Ishikawa (cell line): ENCODE measurements at regions not wholly inside any gene's neighbourhood (a gene's known extent, or its start where the extent isn't known, plus 50 kb on each side); places are given as distances from the start of the nearest gene placed in this dataset.

Experiments
- CEBPB ChIP-seq: IDR thresholded peaks from 2 replicates; pipeline ENCODE4 v1.6.1; 2012
- CREB1 ChIP-seq: IDR thresholded peaks from 2 replicates; pipeline ENCODE4 v1.6.1; 2012; ENCODE audit warnings: low read depth
- EGR1 ChIP-seq: IDR thresholded peaks from 2 replicates; pipeline ENCODE4 v1.6.1; 2012
- EP300 ChIP-seq: IDR thresholded peaks from 2 replicates; pipeline ENCODE4 v1.6.1; 2012; ENCODE audit warnings: borderline replicate concordance
- FOXM1 ChIP-seq: IDR thresholded peaks from 2 replicates; pipeline ENCODE4 v1.6.1; 2012; ENCODE audit warnings: low read depth, borderline replicate concordance
- NFIC ChIP-seq: IDR thresholded peaks from 2 replicates; pipeline ENCODE4 v1.6.1; 2012
- RAD21 ChIP-seq: IDR thresholded peaks from 2 replicates; pipeline ENCODE4 v1.6.1; 2012; ENCODE audit warnings: low read depth
- TAF1 ChIP-seq: IDR thresholded peaks from 2 replicates; pipeline ENCODE4 v1.6.1; 2012; ENCODE audit warnings: low read depth, mild to moderate bottlenecking
- TCF12 ChIP-seq: IDR thresholded peaks from 2 replicates; pipeline ENCODE4 v1.6.1; 2012; ENCODE audit warnings: low read depth
- TEAD4 ChIP-seq: IDR thresholded peaks from 2 replicates; pipeline ENCODE4 v1.6.1; 2012
- YY1 ChIP-seq: IDR thresholded peaks from 2 replicates; pipeline ENCODE4 v1.6.1; 2012; ENCODE audit warnings: low read depth
- ZBTB7A ChIP-seq: IDR thresholded peaks from 2 replicates; pipeline ENCODE4 v1.6.1; 2012; ENCODE audit warnings: low read depth
- TF ChIP-seq, protein P1 (sequence below): IDR thresholded peaks from 2 replicates; pipeline ENCODE4 v1.6.1; 2012
- TF ChIP-seq, protein P2 (sequence below): IDR thresholded peaks from 2 replicates; pipeline ENCODE4 v1.6.1; 2012
- TF ChIP-seq, protein P3 (sequence below): IDR thresholded peaks from 2 replicates; pipeline ENCODE4 v1.6.1; 2012; ENCODE audit warnings: low read depth, mild to moderate bottlenecking

DNA sequence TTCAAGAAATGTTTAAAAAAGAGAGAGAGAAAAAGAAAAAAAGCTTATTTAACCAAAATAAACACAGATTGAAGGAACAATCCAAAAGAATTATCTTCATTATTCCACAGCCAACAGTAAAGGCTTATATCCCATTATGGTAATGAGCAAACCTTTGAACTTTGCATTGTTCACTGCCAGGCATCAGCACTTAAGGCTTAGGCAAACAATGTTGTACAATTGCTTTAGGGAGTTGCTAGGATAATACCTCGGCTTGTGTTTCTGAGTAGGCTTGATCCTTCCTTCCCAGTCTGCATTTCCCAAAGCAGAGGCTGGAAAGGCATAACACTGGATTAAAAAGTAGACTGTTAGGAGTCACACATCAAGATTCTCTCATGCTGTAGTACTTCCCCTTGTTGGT is 352.7 kb upstream of the IGFBP7 start:
- TF ChIP-seq YY1 (no peak), TAF1 (no peak), CEBPB (no peak), FOXM1 (no peak), TCF12 (no peak), RAD21 (no peak), EP300 (no peak), NFIC (no peak), EGR1 (no peak), CREB1 (no peak), TEAD4 (no peak), ZBTB7A (no peak)
- TF ChIP-seq, protein P1, sequence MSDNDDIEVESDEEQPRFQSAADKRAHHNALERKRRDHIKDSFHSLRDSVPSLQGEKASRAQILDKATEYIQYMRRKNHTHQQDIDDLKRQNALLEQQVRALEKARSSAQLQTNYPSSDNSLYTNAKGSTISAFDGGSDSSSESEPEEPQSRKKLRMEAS, result no peak
- TF ChIP-seq, protein P2, sequence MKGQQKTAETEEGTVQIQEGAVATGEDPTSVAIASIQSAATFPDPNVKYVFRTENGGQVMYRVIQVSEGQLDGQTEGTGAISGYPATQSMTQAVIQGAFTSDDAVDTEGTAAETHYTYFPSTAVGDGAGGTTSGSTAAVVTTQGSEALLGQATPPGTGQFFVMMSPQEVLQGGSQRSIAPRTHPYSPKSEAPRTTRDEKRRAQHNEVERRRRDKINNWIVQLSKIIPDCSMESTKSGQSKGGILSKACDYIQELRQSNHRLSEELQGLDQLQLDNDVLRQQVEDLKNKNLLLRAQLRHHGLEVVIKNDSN, result no peak
- TF ChIP-seq, protein P3, sequence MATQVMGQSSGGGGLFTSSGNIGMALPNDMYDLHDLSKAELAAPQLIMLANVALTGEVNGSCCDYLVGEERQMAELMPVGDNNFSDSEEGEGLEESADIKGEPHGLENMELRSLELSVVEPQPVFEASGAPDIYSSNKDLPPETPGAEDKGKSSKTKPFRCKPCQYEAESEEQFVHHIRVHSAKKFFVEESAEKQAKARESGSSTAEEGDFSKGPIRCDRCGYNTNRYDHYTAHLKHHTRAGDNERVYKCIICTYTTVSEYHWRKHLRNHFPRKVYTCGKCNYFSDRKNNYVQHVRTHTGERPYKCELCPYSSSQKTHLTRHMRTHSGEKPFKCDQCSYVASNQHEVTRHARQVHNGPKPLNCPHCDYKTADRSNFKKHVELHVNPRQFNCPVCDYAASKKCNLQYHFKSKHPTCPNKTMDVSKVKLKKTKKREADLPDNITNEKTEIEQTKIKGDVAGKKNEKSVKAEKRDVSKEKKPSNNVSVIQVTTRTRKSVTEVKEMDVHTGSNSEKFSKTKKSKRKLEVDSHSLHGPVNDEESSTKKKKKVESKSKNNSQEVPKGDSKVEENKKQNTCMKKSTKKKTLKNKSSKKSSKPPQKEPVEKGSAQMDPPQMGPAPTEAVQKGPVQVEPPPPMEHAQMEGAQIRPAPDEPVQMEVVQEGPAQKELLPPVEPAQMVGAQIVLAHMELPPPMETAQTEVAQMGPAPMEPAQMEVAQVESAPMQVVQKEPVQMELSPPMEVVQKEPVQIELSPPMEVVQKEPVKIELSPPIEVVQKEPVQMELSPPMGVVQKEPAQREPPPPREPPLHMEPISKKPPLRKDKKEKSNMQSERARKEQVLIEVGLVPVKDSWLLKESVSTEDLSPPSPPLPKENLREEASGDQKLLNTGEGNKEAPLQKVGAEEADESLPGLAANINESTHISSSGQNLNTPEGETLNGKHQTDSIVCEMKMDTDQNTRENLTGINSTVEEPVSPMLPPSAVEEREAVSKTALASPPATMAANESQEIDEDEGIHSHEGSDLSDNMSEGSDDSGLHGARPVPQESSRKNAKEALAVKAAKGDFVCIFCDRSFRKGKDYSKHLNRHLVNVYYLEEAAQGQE, result no peak

DNA sequence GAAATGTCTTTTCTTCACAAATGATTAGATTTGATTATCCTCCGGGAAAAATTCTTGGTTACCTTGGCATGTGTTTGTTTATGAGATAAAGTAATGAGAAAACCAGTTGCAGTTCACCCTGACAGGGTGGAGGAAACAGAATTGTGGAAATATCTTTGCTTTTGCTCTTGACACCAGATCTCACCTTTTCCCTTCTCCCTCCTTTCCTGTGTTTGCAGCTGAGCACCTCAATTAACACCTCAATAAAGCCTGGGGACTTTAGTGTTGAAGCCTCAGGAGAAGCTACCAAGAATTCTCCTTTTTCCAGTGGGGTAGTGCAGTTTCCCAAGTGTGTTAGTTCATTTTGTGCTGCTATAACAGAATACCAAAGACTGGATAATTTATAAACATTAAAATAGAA is 350.8 kb upstream of the IGFBP7 start:
- TF ChIP-seq RAD21 (no peak), NFIC (no peak), TAF1 (no peak), TCF12 (no peak), CEBPB (no peak), EGR1 (no peak), EP300 (no peak), FOXM1 (no peak), YY1 (no peak), ZBTB7A (no peak), TEAD4 (no peak), CREB1 (no peak)
- TF ChIP-seq, protein P1, result no peak
- TF ChIP-seq, protein P2, result no peak
- TF ChIP-seq, protein P3, result no peak

DNA sequence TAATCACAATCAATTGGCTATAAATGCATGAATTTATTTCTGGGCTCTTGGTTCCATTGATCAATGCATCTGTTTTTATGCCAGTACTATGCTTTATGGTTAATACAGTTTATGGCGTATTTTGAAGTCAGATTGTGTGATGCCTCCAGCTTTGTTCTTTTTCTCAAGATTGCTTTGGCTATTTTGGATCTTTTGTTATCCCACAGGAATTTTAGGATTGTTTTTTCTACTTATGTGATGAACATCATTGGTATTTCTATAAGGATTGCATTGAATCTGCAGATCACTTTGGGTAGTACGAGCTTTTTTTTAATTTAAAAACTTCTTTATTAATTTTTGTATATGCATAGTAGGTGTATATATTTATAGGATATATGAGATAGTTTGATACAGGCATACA is 338.7 kb upstream of the IGFBP7 start:
- no peak for TF ChIP-seq EGR1
- no peak for TF ChIP-seq TCF12
- no peak for TF ChIP-seq CEBPB
- TF ChIP-seq, protein P1, result no peak
- no peak for TF ChIP-seq ZBTB7A
- TF ChIP-seq, protein P3, result no peak
- TF ChIP-seq YY1, result no peak
- TF ChIP-seq, protein P2, result no peak
- TF ChIP-seq FOXM1, result no peak
- TF ChIP-seq CREB1, result no peak
- TF ChIP-seq RAD21, result no peak
- TF ChIP-seq EP300, result no peak
- TF ChIP-seq TAF1, result no peak
- TF ChIP-seq NFIC, result no peak
- no peak for TF ChIP-seq TEAD4

DNA sequence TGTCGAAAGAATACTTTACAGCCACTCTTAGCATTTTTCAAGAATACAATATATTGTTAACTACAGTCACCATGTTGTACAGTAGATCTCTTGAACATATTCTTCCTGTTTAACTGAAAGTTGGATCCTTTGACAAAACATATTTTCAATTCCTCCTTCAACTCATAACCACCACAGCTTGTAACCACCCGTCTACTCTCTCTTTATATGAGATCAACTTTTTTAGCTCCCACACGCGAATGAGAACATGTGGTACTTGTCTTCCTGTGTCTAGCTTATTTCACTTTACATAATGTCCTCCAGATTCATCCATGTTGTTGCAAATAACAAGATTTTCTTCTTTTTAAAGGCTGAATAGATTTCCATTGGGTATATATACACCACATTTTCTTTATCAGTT is 338.3 kb upstream of the IGFBP7 start:
- no peak for TF ChIP-seq TCF12
- TF ChIP-seq, protein P3, result no peak
- no peak for TF ChIP-seq EGR1
